NT2/D1 (cell line): ENCODE measurements at regions not wholly inside any gene's neighbourhood (a gene's known extent, or its start where the extent isn't known, plus 50 kb on each side); places are given as distances from the start of the nearest gene placed in this dataset.

Experiments
- DNase-seq: peaks from one replicate; pipeline ENCODE4 v3.0.0-alpha.2; 2011; ENCODE audit warnings: low read depth, low spot score
- H3K27me3 ChIP-seq: 2 replicates; pipeline ENCODE4 v1.6.0; 2011; ENCODE audit warnings: mild to moderate bottlenecking; ENCODE audit not compliant: insufficient read length, insufficient read depth
- H3K36me3 ChIP-seq: 2 replicates; pipeline ENCODE4 v1.6.1; 2011; ENCODE audit warnings: mild to moderate bottlenecking, low read length, mixed read lengths; ENCODE audit not compliant: insufficient read depth, insufficient read length
- H3K4me1 ChIP-seq: 2 replicates; pipeline ENCODE4 v1.5.1; 2011; ENCODE audit not compliant: insufficient read depth, insufficient read length
- H3K4me3 ChIP-seq: 2 replicates; pipeline ENCODE4 v1.5.1; 2011; ENCODE audit warnings: low read depth; ENCODE audit not compliant: insufficient read length
- H3K9ac ChIP-seq: 2 replicates; pipeline ENCODE4 v1.6.0; 2011; ENCODE audit warnings: low read depth; ENCODE audit not compliant: insufficient read length
- H3K9me3 ChIP-seq: 2 replicates; pipeline ENCODE4 v1.5.1; 2011; ENCODE audit warnings: mild to moderate bottlenecking, low read length; ENCODE audit not compliant: insufficient read depth
- SUZ12 ChIP-seq: IDR thresholded peaks from 2 replicates; pipeline ENCODE4 v1.6.1; 2011; ENCODE audit not compliant: insufficient read length, insufficient read depth; ENCODE audit errors: extremely low read depth
- YY1 ChIP-seq: IDR thresholded peaks from 2 replicates; pipeline ENCODE4 v1.6.1; 2011; ENCODE audit not compliant: insufficient read length, insufficient read depth
- ZNF274 ChIP-seq: IDR thresholded peaks from 2 replicates; pipeline ENCODE4 v1.6.1; 2011; ENCODE audit warnings: mild to moderate bottlenecking, low read depth, low read length

- TF ChIP-seq SUZ12 (no peak), YY1 (no peak)
- no peak for DNase-seq
- Histone ChIP-seq H3K36me3 (no peaks in the 10 kb centered on the region), H3K4me1 (no peaks in the 10 kb centered on the region), H3K9ac (no peak overlapping the region), H3K27me3 (no peaks in the 10 kb centered on the region), H3K9me3 (no peaks in the 10 kb centered on the region), H3K4me3 (no peak overlapping the region)
These were observed 140.6 kb downstream of the ETNK1 start for GRCh38 chr12:22765421-22766130.

GRCh38 chr12:22766911-22767420 lies 142.0 kb downstream of the ETNK1 start:
- H3K36me3 ChIP-seq = no peaks in the 10 kb centered on the region
- no peak overlapping the region for H3K4me3 ChIP-seq
- H3K4me1 ChIP-seq = no peaks in the 10 kb centered on the region
- H3K9me3 ChIP-seq = no peaks in the 10 kb centered on the region
- no peaks in the 10 kb centered on the region for H3K27me3 ChIP-seq
- no peak for DNase-seq
- TF ChIP-seq SUZ12 = no peak
- TF ChIP-seq YY1 = no peak
- H3K9ac ChIP-seq = no peak overlapping the region

GRCh38 chr12:22781339-22781738 lies 156.4 kb downstream of the ETNK1 start:
- H3K36me3 ChIP-seq = no peaks in the 10 kb centered on the region
- no peak for DNase-seq
- no peaks in the 10 kb centered on the region for H3K4me1 ChIP-seq
- TF ChIP-seq YY1 (no peak), ZNF274 (no peak), SUZ12 (no peak)
- no peak overlapping the region for H3K4me3 ChIP-seq
- H3K9ac ChIP-seq = no peak overlapping the region
- H3K9me3 ChIP-seq = no peaks in the 10 kb centered on the region
- H3K27me3 ChIP-seq = no peaks in the 10 kb centered on the region

GRCh38 chr12:22787557-22787956 lies 162.6 kb downstream of the ETNK1 start:
- DNase-seq = no peak
- Histone ChIP-seq H3K4me1 (no peaks in the 10 kb centered on the region), H3K9ac (no peak overlapping the region), H3K9me3 (0 out of 2 replicates have a peak, but pooled peaks cover 7% of the 10 kb centered on the region), H3K4me3 (no peak overlapping the region), H3K27me3 (no peaks in the 10 kb centered on the region), H3K36me3 (no peaks in the 10 kb centered on the region)
- TF ChIP-seq ZNF274 (no peak), YY1 (no peak), SUZ12 (no peak)

- Histone ChIP-seq H3K27me3 (no peaks in the 10 kb centered on the region), H3K4me1 (no peaks in the 10 kb centered on the region), H3K4me3 (no peak overlapping the region), H3K9ac (no peak overlapping the region), H3K9me3 (0 out of 2 replicates have a peak, but pooled peaks cover 7% of the 10 kb centered on the region), H3K36me3 (no peaks in the 10 kb centered on the region)
- DNase-seq = no peak
- TF ChIP-seq ZNF274 (no peak), SUZ12 (no peak), YY1 (no peak)
These were observed 163.9 kb downstream of the ETNK1 start for GRCh38 chr12:22788913-22789312.

GRCh38 chr12:22792138-22792537 lies 167.2 kb downstream of the ETNK1 start:
- Histone ChIP-seq H3K9me3 (0 out of 2 replicates have a peak, but pooled peaks cover 7% of the 10 kb centered on the region), H3K4me1 (no peaks in the 10 kb centered on the region), H3K9ac (no peak overlapping the region), H3K4me3 (no peak overlapping the region), H3K27me3 (no peaks in the 10 kb centered on the region), H3K36me3 (no peaks in the 10 kb centered on the region)
- TF ChIP-seq YY1 = no peak
- no peak for TF ChIP-seq SUZ12
- TF ChIP-seq ZNF274 = no peak
- no peak for DNase-seq

- Histone ChIP-seq H3K36me3 (no peaks in the 10 kb centered on the region), H3K4me1 (no peaks in the 10 kb centered on the region), H3K9me3 (0 out of 2 replicates have a peak, but pooled peaks cover 5% of the 10 kb centered on the region), H3K27me3 (no peaks in the 10 kb centered on the region), H3K4me3 (no peak overlapping the region), H3K9ac (no peak overlapping the region)
- DNase-seq = no peak
- TF ChIP-seq ZNF274 = no peak
- TF ChIP-seq SUZ12 = no peak
- no peak for TF ChIP-seq YY1
These were observed 169.0 kb downstream of the ETNK1 start for GRCh38 chr12:22794017-22794416.
